ENCODE measurements at regions not wholly inside any gene's neighbourhood (a gene's known extent, or its start where the extent isn't known, plus 50 kb on each side); places are given as distances from the start of the nearest gene placed in this dataset.
"Not testable (repeated sequence)": the region's sequence is repeated elsewhere in the genome, so short reads cannot be mapped to it uniquely, and the experiment has no call there.

DNA sequence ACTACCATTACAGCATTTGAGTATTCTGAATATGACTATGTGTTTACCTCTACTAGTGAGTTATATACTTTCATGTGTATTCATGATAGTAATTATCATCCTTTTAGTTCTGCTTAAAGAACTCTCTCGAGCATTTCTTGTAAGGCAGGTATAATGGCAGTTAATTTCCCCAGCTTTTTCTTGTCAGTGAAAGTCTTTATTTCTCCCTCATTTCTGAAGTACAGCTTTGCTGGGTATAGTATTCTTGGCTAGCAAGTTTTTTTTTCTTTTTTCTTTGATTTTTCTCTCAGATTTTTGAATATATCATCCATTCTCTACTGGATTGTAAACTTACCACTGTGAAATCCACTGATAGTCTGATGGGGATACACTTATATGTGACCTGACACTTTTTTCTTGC, 165.9 kb upstream of the ARHGAP5 start:
- DNase-seq (ENCODE audit: low read depth), result no peak

DNA sequence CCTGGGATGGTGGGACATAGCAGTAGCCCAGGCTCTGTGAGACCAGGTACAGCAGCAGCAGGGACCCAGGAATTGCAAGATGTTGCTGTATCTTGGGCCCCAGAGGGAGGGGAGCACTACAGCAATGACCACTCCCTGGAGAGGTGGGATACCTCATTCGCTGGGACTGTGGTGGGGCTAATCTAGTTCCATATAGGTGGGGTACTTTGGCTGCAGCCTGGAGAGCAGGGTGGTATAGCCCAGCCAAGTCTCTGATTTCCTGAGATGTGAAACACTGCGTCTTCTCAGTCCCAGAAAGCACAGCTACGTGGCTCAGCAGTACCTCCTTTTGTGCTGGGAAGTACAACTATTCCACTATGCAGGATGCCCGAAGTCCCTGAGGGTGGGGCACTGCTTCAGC, 163.7 kb upstream of the ARHGAP5 start:
- no peak for DNase-seq (ENCODE audit: low read depth)

DNA sequence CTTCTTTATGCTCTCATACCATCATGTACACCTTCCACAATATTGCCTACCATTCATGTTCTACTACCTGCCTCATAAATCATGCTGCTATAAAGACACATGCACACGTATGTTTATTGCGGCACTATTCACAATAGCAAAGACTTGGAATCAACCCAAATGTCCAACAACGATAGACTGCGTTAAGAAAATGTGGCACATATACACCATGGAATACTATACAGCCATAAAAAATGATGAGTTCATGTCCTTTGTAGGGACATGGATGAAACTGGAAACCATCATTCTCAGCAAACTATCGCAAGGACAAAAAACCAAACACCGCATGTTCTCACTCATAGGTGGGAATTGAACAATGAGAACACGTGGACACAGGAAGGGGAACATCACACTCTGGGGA, 158.8 kb upstream of the ARHGAP5 start:
- not testable (repeated sequence) for DNase-seq (ENCODE audit: low read depth)

DNA sequence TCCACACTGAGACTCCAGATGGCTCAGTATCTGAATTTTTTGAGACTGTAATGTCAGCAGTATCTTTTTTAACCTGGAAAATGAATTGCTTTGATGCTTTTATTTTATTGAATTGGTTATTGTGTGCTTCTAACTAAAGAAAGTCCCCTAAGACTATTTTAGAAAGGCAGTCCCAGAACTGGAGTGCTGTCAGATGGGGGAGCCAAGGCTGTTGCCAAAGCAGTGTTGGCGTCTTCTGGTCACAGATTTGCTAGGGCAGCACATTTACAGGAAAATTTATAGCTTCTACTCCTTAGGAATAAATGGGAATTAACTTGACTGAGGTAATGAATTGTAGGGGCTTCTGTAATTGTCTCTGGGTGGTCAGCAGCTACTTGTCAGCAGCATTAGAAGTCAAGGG, 157.1 kb upstream of the ARHGAP5 start:
- DNase-seq (ENCODE audit: low read depth), result no peak

DNA sequence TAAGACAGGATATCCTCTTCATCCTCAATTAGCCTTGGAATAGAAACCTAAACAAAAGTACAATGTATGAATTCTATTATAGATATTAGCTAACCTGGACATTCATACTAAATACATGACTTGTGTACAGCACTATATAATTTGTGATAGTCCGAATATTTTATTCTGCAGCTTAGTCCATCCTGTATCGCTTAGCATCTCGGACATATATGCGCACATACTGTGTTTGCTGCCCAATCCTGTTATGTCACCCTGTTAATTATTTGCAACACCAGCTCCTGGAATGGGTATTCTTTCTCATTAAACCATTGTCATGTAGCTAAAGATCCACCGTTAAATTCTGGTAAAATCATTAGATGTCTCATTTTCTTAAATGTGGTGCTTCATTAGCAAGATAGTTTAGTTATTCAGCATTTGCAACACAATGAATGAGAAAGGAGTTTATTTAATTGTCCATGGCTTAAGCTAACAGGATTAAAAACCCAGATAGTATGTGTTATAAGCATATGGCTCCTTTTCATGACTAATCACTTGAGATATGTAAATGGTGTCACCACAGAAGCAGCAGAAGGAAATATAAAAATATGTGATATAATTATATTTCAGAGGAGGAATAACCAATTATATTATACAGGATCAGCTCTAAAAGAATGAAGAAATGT, 156.0 kb upstream of the ARHGAP5 start:
- no peak for DNase-seq (ENCODE audit: low read depth)

- no peak for DNase-seq (ENCODE audit: low read depth)
Observed at GRCh38 chr14:31921721-31922120, 155.4 kb upstream of the ARHGAP5 start.

DNA sequence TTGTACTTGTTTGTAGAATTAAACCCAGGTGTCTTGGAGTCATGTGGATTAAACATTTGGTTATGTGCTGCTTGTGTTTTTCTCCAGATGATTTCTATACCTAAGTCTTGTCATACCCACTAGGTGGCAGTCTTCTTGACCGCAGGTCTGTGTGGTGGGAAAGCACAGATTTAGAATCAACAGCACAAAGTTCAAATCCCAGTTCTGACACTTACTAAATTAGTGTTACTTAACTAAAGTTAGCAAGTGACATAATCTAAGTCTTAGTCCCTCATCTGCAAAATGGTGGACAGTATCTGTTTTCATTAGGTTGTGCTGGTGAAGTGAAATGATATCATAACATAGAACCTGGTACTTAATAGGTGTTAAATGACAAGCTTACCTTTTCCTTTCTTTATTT, 151.0 kb upstream of the ARHGAP5 start:
- DNase-seq (ENCODE audit: low read depth), result no peak

- DNase-seq (ENCODE audit: low read depth), result no peak
Observed at GRCh38 chr14:31926652-31927347, 150.3 kb upstream of the ARHGAP5 start.

DNA sequence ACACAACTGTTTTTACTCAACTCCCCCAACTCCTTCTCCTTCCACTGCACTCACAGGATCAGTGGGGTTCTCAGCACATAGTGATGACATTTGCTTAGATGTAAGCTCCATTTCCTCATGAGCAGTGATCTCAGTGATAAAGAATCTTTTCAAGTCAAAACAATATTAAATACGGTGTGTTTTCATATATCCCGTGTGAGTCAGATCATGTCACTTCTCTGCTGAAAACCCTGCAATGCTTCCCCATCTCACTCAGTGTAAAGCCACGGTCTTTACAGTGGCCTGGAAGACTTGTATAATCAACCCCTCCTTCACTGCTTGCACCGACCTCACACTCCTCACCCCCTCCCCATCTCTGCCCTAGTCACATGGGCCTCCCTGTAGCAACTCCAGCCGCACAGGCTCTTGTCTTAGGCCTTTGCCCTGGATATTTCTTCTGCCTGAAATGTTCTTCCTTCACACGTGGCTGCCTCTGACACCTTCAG, 149.7 kb upstream of the ARHGAP5 start:
- no peak for DNase-seq (ENCODE audit: low read depth)

- no peak for DNase-seq (ENCODE audit: low read depth)
Observed at GRCh38 chr14:31930070-31930469, 147.0 kb upstream of the ARHGAP5 start.

DNA sequence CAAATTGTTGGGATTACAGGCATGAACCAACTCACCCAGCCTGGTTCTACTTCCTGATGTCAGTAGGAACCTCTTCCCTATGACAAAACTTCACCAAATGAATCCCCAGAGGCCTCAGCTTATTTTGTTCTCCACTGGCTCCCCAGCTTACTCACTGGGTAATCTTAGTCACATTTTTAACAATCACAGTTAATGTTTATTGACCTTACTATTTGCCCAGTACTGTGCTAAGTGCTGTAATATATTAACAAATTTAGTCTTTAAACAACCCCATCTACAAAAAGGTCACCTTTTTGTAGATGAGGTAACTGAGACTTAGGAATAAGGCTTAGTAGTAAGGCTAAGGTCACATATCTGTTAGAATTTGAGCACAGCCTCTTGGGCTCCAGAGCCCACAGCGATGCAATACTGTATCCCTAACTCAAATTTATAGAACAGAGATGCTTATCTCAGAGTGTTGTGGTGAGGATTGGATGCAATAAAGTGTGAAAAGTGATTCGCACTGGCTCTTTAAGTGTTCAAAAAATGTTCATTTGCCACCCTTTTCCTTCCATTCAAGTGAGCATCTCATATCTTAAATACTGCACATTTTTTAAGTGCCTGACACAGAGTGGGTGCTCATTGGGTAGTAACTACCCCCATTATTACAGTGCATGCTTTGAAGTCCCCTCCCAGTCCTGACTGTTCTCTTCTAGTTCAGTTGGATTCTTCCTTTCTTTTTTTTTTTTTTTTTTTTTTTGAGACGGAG, 146.4 kb upstream of the ARHGAP5 start:
- DNase-seq (ENCODE audit: low read depth), result no peak

- no peak for DNase-seq (ENCODE audit: low read depth)
Observed at GRCh38 chr14:31932675-31933074, 144.4 kb upstream of the ARHGAP5 start.

DNA sequence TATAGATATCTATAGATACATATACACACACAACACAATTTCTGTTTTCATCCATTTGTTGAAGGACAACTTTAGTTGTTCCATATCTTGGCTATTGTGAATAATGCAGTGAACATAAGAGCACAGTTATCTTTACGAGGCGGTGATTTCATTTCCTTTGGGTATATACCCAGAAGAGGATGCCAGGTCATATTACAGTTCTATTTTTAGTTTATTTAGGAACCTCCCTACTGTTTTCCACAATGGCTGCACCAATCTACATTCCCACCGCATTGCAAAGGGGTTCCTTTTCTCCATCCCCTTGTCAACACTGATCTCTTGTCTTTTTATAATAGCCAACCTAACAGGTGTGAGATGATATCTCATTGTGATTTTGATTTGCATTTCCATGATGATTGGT, 143.4 kb upstream of the ARHGAP5 start:
- DNase-seq (ENCODE audit: low read depth), result no peak

DNA sequence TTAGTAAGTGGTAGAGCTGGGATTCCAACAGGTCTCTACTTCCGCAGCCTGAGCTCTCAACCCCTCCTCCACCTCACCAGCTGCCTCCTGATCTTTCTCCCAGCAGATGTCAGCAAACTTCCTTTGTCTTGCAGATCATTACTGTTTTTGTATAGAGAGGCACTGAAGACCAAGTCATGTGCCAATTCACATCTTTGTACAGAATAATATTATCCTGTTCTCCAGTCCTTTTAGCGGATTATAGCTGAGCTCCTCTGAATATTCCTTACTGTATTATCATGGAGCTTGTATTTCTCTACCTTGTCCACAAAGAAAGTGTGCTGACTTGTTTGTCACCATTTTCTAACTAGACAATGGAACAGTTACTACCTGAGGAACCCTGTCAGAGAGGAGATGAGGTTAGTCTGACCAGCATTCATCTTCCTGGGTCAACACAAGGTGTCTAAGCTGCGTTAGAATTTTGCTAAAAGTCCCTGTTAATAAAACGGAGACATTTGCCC, 142.3 kb upstream of the ARHGAP5 start:
- no peak for DNase-seq (ENCODE audit: low read depth)

GRCh38 chr14:31935391-31935790, 141.7 kb upstream of the ARHGAP5 start:
- DNase-seq (ENCODE audit: low read depth), result no peak

GRCh38 chr14:31936115-31936514, 141.0 kb upstream of the ARHGAP5 start:
- no peak for DNase-seq (ENCODE audit: low read depth)

GRCh38 chr14:31937730-31938346, 139.3 kb upstream of the ARHGAP5 start:
- peak; percentile 18 for DNase-seq (ENCODE audit: low read depth)

DNA sequence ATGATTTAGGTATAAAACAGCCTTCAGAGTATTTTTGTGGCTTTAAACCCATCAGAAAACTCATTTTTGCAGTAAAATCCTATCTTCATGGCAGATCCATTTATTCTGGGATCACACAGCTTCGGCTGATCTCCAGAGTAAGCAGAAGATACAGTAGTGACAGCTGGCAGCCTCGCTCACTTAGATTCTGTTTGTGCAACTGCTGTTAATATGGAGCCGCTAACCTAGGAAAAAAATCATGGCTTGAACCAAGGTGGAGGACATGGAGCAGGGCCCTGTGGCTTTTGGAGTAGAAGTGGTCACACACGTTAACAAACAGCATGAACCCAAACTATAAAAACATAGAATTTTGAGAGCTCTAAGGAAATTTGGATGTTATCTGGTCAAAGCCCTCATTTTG, 137.2 kb upstream of the ARHGAP5 start:
- no peak for DNase-seq (ENCODE audit: low read depth)

DNA sequence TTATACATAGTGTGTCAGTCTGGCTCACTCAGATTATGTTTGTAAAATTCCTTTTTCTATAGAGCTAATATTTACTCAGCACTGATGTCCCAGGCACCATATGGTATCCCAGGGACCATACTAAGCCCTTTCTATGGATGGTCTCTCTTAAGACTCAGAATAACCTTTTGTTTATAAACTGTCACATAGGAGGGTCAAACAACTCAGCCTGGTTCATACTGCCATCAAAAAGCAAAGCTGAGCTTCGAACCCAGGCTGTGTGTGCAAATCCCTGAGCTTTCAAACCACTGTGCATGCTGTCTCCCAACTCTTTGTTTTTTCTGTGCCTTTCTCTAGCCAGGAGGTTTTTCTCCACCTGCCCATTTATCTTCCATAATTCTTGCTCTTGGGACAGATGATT, 135.6 kb upstream of the ARHGAP5 start:
- no peak for DNase-seq (ENCODE audit: low read depth)

- DNase-seq (ENCODE audit: low read depth), result no peak
Observed at GRCh38 chr14:31942166-31942841, 134.8 kb upstream of the ARHGAP5 start.

- DNase-seq (ENCODE audit: low read depth), result no peak
Observed at GRCh38 chr14:31943217-31943799, 133.8 kb upstream of the ARHGAP5 start.

DNA sequence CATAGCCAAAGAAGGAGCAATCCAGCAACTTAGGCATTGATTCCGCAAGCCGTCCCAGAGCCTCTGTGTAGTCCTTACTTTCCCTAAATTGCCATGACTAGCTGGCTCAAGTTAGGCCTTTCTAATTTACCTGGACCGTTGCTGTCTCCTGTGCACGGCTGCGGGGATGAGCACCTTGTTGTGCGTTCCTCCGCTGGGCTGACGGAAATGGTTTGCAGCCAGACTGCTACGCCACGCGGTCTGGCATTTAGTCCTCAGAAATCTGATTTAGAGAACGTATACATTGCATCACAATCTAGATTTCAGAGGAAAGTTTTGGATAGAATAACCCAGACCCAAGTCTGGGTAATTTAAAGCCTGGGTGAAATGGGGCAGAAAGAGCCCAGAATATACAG, 133.2 kb upstream of the ARHGAP5 start:
- DNase-seq (ENCODE audit: low read depth), result no peak
